SK-N-SH (cell line): ENCODE measurements at regions not wholly inside any gene's neighbourhood (a gene's known extent, or its start where the extent isn't known, plus 50 kb on each side); places are given as distances from the start of the nearest gene placed in this dataset.

ENCODE experiments used
- CTCF ChIP-seq: fragments of 200-600 bp; sonication (generic); IDR thresholded peaks from 2 replicates; pipeline ENCODE4 v1.6.1; 2017; ENCODE audit warnings: antibody characterized with exemption, mild to moderate bottlenecking, moderate library complexity
- EP300 ChIP-seq, 2 experiments: IDR thresholded peaks; 2 replicates each; pipeline versions ENCODE4 v1.4.0 to v1.6.1; 2012; ENCODE audit warnings: borderline replicate concordance in 1 of 2, low read depth in 1 of 2, low read length in 1 of 2
- JUND ChIP-seq: IDR thresholded peaks from 2 replicates; pipeline ENCODE4 v1.4.0; 2012
- NFIC ChIP-seq: IDR thresholded peaks from 2 replicates; pipeline ENCODE4 v1.4.0; 2012; ENCODE audit warnings: borderline replicate concordance
- PBX3 ChIP-seq: IDR thresholded peaks from 2 replicates; pipeline ENCODE4; 2012
- POLR2AphosphoS5 ChIP-seq: IDR thresholded peaks from 2 replicates; pipeline ENCODE4 v1.6.1; 2012; ENCODE audit warnings: low read depth, low read length
- SMC3 ChIP-seq: IDR thresholded peaks from 2 replicates; pipeline ENCODE4 v1.6.1; 2012; ENCODE audit warnings: low read depth, low read length, improper control_type of control experiment
- YY1 ChIP-seq: IDR thresholded peaks from 2 replicates; pipeline ENCODE4 v1.4.0; 2012; ENCODE audit warnings: low read depth, mild to moderate bottlenecking

GRCh38 chr11:110375351-110375750 lies 54.4 kb upstream of the FDX1 start:
- TF ChIP-seq NFIC (no peak), SMC3 (no peak), EP300 (IDR thresholded peaks at IDR 0.05; ENCODE audit: borderline replicate concordance in 1 of 2, low read depth in 1 of 2, low read length in 1 of 2) (no peak), POLR2AphosphoS5 (no peak), CTCF (no peak), PBX3 (no peak), JUND (no peak), YY1 (no peak)
